Superior temporal gyrus (tissue), 1 donor: ENCODE measurements at regions not wholly inside any gene's neighbourhood (a gene's known extent, or its start where the extent isn't known, plus 50 kb on each side); places are given as distances from the start of the nearest gene placed in this dataset.
"Not testable (repeated sequence)": the region's sequence is repeated elsewhere in the genome, so short reads cannot be mapped to it uniquely, and the experiment has no call there.

Source experiments
- DNase-seq: peaks from one replicate; pipeline ENCODE4 v3.0.0-alpha.2; 2016; ENCODE audit errors: extremely low spot score

DNA sequence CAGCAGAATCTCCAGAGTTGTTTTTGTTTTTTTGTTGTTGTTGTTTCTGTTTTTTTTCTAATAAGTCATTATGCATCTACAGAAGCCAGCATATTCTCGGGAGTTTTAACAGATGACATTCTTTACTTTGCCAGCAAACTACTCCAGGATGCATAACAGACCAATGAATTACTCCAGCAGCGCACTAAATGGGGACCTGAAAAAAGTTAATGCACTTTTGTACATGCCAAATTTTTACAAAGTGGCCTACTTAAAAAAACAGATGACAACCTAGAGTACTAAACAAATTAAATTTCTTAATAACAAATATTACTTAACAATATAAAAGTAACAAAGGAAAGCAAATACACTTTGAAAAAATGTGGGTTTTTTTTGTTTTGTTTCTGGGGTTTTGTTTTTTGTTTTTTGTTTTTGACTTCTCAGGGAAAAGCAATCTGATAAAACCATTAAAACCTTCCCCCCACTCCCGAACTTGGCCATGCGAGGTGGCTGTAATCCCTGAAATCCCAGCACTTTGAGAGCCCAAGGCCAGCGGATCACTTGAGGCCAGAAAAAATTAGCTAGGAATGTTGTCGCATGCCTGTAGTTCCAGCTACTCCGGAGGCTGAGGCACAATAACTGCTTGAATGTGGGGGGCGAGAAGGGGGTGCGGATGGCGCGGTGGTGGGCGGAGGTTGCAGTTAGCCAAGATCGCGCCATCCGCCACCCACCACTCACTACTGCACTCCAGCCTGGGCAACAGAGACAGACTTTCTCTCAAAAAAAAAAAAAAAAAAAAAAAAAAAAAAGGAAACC lies 352.4 kb downstream of the CETN3 start:
- no peak for DNase-seq

DNA sequence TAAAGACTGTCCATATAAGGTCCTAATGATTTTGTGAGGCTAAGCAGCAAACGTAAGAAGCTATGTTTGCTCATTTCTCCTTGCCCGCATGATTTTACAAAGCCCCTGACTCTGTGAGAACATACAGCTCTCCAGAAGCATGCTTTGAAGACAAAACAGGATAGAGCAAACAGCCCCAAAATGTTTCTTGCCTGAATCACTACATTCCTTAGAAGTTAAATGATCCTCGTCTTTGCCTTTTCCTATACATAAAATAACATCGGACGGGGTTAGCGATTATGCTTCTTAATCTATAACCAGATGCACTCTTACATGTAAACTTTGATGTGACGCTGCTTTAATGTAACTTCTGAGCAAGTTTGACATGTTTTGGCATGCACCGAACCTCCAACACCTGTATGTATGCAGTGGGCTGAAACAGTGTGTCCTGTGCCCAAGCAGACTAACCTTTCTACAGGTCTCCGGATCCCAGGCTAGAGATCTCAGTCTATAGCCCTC lies 353.7 kb downstream of the CETN3 start:
- no peak for DNase-seq

DNA sequence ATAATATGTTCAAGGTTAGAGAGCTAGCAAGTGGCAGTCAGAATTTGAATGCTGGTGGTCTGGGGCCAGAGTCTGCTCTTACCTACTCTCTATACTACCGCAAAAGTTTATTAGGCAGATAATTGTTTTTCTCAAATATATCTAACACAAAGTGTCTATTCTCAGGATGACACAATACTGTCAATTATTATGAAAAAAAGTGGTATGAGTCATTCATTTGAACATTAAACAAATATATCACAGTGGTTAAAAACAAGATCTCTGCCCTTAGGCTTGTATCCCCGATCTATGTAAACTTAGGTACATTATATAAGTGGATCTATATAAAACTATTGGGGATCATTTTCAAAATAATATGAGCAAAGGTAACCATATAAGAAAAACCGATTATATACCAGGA lies 354.9 kb downstream of the CETN3 start:
- DNase-seq, result no peak

DNA sequence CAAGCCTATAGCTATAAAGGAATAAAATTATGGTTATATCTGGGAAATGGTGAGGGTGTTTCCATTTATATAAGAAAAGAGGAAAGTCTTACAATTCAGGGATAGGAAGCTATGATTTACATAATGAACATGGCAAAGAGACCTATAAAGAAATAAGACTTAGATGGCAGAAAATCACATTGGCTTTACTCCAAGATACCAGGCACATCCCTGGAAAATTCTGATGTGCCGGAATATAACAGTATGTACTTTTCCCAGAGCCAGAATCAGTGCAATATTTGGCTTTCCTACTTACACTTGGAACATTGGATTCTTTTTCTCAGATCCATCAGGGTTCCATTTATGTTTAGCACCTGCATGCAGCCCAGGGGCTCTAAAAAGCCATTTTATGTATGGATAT lies 357.8 kb downstream of the CETN3 start:
- peak; percentile 45 for DNase-seq

DNA sequence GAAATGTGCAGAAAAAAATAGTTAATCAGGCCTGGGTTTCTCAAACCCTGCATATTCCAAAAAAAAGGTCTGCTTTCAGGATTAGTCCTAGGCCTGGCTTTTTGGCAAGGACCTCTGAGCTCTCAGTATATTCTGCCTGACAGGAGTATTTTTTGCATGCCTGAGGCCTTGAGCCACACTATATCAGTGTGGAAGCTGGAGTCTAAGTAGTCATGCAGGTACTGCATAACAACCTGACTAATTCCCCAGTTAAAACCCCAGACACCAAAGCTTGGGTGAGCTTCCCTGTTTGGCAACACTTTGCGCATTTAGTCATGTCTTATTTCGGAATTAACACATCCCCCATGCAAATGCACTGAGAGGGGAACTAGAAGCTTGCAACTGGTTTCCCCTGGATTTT lies 359.5 kb downstream of the CETN3 start:
- peak; percentile 37 for DNase-seq

DNA sequence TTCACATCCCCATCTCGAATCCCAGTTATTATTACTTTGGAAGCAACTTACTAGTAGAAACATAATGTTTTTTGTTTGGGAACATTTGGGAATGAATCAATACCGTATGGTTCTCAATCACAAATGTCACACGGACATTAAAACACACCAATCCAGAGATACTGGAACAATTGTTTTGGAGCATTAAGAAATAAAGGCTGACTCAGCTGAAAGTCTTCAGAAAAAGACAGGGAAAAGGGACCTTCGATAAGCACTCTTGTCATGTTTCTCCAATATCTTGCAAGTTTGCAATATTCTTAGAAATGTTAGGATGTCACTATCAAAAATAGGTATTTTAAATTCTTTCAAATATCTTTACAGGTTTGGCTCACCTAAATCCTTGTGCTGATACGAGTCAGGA lies 362.4 kb downstream of the CETN3 start:
- no peak for DNase-seq

DNA sequence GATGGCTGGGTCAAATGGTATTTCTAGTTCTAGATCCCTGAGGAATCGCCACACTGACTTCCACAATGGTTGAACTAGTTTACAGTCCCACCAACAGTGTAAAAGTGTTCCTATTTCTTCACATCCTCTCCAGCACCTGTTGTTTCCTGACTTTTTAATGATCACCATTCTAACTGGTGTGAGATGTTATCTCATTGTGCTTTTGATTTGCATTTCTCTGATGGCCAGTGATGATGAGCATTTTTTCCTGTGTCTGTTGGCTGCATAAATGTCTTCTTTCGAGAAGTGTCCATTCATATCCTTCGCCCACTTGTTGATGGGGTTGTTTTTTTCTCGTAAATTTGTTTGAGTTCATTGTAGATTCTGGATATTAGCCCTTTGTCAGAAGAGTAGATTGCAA lies 369.5 kb downstream of the CETN3 start:
- DNase-seq, result not testable (repeated sequence)

DNA sequence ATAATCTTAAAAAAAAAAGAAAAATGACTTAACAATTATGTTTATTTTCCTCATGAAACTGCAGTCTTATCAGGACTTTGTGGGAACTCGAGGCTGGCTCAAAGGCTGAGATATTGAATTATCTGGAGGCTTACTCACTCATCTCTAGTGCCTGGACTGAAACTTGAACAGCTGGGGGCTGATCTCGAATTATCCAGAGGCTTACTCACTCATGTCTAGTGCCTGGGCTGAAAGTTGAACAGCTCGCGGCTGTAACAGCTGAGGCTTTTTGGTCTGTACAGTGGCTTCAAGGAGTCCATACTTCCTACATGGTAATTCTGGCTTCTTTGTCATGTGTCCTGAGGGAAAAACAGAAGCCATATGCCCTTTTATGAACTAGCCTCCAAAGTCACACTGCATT lies 371.9 kb downstream of the CETN3 start:
- DNase-seq, result no peak

DNA sequence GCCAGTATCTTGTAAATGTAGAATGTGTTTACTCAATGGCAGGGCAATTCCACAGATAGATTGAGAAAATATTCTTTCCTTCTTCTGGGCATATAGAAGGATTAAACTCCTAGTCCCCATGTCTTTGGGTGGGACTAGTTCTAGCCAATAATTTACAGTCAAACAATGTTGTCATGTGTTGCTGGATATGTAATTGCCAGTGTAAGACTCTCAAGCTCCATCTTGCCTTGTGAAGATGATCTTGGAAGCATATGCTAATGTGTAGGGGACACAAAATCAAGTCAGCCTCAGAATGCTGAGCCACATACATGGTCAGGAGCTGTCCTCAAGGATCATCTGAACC lies 386.9 kb downstream of the CETN3 start:
- DNase-seq, result no peak

DNA sequence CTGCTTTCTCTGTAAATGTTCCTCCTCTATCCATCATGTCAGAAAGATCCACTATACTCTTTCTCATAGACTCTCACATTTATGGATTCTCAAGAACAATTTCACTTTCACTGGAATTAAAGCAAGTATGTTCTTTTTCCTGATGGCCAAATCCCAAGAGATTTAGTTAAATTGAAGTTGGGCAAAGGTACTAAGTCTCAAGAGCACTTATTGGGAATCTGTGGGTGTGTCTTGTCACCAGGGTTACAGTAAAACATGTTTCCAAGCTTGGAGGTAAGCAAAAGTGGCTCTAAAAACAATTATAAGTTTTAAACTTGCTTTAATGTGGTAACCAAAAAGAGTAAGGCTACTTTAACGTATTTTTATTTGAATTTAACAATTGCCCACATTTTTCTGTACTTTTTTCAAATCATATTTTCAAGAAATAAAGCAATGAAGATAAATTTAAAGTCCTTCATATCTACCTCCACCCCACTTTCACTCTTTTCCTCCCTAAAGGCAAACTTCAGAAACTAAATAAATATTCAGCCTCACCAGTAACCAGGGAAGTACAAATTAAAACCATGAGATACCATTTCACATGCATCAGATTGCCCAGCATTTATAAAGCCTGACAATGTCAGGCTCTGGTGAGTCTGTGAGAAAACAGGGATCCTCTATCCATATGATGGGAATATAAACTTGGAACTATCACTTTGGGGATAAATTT lies 387.4 kb downstream of the CETN3 start:
- no peak for DNase-seq

DNA sequence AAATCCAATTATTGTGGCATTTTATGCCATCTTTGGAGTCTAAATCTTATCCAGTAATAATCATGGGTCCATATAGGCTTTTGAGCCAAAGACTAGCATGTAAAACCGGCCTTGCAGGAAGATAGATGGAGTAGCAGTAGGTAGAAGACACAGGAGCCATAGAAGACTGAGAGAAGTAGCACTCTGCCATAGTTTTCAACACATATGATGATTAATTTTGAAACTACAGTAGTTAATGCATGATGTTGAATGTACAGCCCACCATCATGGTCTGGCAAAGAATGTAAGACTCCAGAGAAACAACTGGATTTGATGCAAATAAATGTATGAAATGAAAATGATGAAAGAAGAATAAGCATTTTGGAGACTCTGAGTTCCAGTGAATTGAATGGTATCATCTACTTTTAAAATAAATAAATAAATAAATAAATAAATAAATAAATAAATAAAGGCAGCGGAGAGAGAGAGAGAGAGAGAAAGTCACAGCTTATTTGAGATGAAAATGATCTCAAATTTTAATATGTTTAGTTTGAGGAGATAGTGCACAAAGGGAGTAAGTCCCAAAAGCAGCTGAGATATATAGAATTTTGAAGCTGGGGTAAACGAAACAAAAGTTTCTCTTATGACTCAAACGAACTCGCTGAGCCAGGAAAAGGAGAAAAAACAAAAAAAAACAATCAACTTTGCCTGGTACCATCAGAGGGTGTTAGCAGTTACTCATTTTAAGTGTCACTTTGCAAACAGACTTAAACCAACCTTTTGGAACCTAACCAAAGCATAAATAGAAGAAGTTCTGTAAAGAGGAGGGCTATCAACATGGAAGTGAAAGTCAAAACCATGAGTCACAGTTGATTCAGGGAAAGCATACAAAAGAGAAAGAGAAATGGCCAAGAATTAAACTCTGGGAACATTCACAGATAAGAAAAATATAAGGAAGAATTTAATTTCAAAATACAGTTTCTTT lies 388.7 kb downstream of the CETN3 start:
- peak; percentile 72 for DNase-seq

DNA sequence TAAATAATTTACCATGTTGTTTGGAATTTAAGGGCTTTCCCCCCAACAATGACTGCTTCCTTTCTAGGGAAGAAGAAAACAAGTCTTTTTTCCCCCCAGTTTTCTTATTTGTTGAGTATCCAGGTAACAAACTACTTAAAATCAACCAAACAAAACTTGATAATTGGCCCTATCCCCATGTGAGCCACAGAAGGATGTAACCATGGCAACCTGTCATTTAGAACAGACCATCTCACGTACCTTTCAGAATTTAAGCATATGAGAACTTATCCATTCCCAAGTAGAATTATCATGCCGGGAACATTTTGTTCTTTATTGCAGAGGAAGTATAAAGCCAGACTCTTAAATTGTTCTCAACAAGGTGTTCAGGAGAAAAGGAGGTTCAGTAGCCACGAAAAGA lies 392.3 kb downstream of the CETN3 start:
- no peak for DNase-seq

DNA sequence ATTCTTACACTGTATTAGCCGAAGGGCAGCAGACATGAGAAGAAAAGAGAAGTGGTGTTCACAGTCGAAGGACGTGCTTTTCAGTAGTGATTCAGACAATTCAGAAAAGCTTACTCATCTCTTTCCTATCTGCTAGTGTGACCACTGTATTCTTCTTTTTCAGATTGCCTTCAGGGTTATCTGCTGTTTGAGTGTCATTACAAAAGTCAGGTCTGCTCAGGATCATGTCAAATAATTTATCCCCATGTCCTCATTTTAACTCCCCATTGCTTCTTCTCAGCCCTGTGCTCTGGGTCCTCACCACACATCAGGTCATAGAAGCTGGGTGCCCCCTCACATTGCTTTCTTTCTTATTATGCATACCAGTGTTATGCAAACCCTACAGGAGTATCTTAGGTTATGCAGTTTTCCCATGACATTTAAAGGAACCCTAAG lies 394.0 kb downstream of the CETN3 start:
- DNase-seq, result peak; percentile 45

DNA sequence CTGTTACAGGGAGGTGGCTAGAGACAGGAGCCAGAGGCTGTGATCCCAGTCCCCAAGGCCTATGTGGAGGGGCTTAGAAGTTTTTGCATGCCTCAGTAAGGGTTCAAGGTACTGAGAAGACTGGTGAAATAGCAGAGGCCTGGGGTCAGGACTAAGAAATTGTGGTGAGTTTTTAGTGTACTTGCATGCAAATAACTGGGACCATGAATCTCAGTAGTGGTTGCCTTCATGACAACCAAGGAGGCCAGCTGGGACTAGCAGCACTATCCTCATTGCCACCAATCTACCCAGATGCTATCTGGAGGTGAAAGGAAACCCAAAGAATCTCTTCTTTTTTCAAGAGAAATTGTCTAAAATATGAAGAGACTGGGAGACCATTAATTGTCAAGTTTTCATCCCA lies 395.1 kb downstream of the CETN3 start:
- no peak for DNase-seq

DNA sequence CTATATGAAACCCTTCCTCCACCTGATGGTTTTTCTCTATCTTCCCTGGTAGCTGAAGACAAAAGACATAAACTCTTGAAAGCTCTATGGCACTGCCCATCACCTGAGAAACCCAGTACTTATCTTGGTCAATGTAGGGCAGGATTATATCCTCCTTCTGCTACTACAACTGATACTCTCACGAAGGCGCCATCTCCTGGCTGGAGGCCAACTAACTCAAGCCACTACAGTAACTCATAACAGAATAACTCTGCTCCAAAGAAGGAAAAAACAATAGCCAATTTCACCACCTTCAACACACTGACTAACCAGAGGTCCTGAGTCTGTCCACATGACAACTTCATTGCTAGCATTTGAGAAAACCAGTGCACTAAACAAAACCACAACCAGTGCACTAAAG lies 409.2 kb downstream of the CETN3 start:
- DNase-seq, result no peak

DNA sequence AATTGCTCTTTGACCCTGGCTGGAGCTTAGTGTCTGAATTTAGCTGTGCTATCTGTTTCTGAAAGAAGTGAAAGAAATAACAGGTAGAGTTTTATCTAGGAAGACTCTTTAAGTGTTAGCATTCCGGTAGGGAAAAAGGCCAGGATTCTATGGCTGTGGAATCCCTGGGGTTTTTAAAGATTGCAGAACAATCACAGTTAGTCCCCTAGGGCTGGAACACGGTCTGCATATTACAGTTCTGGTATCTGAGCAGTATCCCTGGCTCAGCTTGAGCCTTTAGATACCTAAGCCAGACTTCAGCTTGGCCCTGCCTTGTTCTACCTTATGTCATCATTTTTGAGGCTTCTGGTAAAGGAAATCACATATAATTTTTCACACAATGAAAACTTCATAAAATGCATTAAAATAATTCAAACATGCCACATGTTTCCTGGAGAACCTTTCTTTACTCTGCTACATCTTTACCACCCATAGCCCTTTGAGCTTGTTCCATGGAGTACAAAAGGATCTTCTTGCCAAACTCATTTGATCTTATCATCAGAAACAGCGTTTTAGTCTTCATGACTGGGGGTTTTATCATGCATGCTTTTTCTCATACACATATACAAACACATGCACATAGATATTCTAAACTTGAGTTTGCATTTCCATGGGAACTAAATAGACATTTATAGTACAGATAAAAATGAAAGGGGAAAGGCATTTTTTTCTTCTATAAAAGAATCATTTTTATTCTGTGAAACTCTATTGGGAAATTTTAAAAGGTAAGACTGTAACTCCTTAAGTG lies 410.8 kb downstream of the CETN3 start:
- no peak for DNase-seq

DNA sequence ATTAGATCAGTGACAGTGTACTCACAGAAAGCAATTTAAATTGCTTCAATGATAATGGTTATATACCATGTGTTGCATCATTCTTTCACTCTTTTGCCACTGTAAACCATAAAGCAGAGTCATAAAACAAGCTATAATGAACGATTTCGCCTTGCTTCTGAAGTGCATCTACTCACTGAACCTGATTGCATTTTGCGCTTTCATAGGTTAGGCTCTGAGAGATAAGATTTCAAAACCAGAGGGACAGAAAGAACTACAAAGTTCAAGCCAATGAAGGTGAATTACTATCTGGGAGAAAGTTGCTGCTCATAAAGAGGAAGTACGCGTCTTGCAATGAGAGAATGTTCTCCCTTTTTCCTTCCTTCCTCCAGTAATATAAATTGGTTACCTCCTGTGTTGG lies 412.7 kb downstream of the CETN3 start:
- no peak for DNase-seq

DNA sequence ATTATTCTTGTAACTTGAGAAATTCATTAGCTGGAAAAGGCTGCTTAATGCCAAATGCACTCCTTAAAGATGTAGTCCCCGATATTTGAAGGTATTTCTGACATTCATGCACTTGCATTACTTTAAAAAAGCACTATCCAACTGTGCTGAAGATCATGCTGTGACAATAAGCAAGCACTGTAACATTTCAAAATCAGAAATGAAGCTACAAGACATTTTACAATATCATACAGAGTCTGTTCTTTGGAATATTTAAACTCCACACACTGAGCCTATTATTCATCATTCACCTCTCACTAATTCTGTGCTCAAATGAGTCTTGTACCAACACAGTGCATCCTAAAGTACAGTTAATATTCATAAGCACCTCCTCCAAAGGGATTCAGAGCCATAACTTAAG lies 413.2 kb downstream of the CETN3 start:
- no peak for DNase-seq

DNA sequence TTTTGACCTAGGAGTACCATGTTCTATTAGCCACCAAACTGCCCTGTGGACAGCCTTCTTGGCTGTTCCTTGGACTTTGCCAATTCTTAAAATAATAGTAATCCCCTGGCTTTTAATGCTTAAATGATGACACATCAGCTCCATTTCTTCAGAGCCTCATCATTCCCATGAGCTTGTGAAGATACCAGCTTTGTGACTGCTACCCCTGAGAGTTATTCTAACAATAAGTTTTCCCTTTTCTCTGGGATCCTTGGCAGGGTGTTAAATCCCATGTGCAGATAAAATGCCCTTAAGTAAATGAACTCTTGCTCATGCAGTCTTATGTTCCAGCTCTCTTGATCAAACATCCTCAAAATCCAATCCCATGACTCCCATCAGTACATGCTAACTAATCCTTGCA lies 415.3 kb downstream of the CETN3 start:
- DNase-seq, result no peak

DNA sequence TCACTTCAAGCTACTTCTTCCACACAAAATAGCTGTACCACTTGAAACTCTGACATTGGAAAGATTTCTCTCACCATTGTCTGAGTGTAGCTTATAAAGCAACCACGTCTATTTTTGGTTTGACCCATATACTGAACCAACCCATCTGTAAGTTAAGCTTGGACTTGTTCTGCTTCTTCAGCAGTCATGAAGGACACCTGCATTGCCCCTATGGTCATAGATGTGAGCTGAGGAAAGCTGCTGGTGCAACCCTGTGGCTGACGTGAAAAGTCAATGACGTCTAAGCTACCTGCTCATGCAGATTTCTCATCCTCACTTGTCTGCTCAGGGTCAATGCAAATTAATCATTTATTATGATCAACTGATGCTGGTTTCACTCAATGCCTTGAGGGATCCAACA lies 417.4 kb downstream of the CETN3 start:
- DNase-seq, result no peak

DNA sequence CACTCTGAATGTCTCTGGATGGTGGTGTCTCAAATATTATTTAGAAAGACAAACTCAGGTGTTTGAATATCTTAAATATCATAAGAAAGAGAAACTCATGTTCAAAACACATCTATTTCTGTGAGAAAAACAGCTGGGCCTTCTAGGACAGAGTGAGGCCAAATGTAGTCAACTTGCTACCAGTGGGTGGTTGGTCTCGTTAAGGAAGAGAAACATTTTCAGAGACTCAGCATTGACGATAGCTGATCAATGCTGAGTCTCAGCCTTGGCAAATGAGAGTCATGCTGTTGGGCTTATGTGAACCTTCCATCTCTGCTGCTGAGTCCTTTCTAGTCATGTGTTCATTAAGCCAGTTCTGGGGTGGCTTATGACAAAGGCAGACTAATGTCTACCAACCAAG lies 418.0 kb downstream of the CETN3 start:
- DNase-seq, result no peak
